Effector CD8-positive, alpha-beta T cell (primary cell): ENCODE measurements at regions not wholly inside any gene's neighbourhood (a gene's known extent, or its start where the extent isn't known, plus 50 kb on each side); places are given as distances from the start of the nearest gene placed in this dataset.

Experiments used
- DNase-seq: peaks from one replicate; lab custom pipeline; 2025; lab: John Stamatoyannopoulos, UW

GRCh38 chr17:5635949-5636348 is 51.6 kb upstream of the NLRP1 start:
- DNase-seq, result no peak

- no peak for DNase-seq
These were observed 54.3 kb upstream of the NLRP1 start for GRCh38 chr17:5638596-5638995.

GRCh38 chr17:5640726-5641125 is 56.4 kb upstream of the NLRP1 start:
- DNase-seq, result no peak

- no peak for DNase-seq
These were observed 58.4 kb upstream of the NLRP1 start for GRCh38 chr17:5642752-5643151.

- no peak for DNase-seq
These were observed 59.8 kb upstream of the NLRP1 start for GRCh38 chr17:5644065-5644464.

- no peak for DNase-seq
These were observed 67.0 kb upstream of the NLRP1 start for GRCh38 chr17:5651348-5651747.

- DNase-seq, result no peak
These were observed 77.3 kb upstream of the NLRP1 start for GRCh38 chr17:5661491-5662125.

GRCh38 chr17:5662409-5663085 is 78.2 kb upstream of the NLRP1 start:
- no peak for DNase-seq

- no peak for DNase-seq
These were observed 80.9 kb upstream of the NLRP1 start for GRCh38 chr17:5665164-5665563.

GRCh38 chr17:5667871-5668270 is 83.6 kb upstream of the NLRP1 start:
- no peak for DNase-seq

GRCh38 chr17:5668557-5669138 is 84.3 kb upstream of the NLRP1 start:
- no peak for DNase-seq

- no peak for DNase-seq
These were observed 84.9 kb upstream of the NLRP1 start for GRCh38 chr17:5669191-5669590.

GRCh38 chr17:5672141-5672540 is 87.8 kb upstream of the NLRP1 start:
- DNase-seq, result no peak

GRCh38 chr17:5672815-5673430 is 88.6 kb upstream of the NLRP1 start:
- no peak for DNase-seq

GRCh38 chr17:5675625-5676421 is 91.5 kb upstream of the NLRP1 start:
- DNase-seq, result no peak

- DNase-seq, result no peak
These were observed 93.3 kb upstream of the NLRP1 start for GRCh38 chr17:5677620-5678019.

GRCh38 chr17:5678171-5678570 is 93.9 kb upstream of the NLRP1 start:
- DNase-seq, result no peak

- no peak for DNase-seq
These were observed 96.5 kb upstream of the NLRP1 start for GRCh38 chr17:5680766-5681165.

- no peak for DNase-seq
These were observed 98.9 kb upstream of the NLRP1 start for GRCh38 chr17:5683241-5683640.

GRCh38 chr17:5686074-5686635 is 101.8 kb upstream of the NLRP1 start:
- no peak for DNase-seq

- DNase-seq, result no peak
These were observed 103.3 kb upstream of the NLRP1 start for GRCh38 chr17:5687646-5688045.

- DNase-seq, result no peak
These were observed 109.5 kb upstream of the NLRP1 start for GRCh38 chr17:5693821-5694220.
